GM10266 (cell line): ENCODE measurements at regions not wholly inside any gene's neighbourhood (a gene's known extent, or its start where the extent isn't known, plus 50 kb on each side); places are given as distances from the start of the nearest gene placed in this dataset.

Experiments
- DNase-seq: peaks from one replicate; pipeline ENCODE4 v3.0.0; 2012; ENCODE audit errors: extremely low spot score
- TF ChIP-seq, protein P1 (sequence below): IDR thresholded peaks from 2 replicates; pipeline ENCODE4 v1.5.1; 2012; ENCODE audit warnings: mild to moderate bottlenecking, low read depth; ENCODE audit not compliant: control insufficient read depth, insufficient read depth; ENCODE audit errors: missing control alignments

DNA sequence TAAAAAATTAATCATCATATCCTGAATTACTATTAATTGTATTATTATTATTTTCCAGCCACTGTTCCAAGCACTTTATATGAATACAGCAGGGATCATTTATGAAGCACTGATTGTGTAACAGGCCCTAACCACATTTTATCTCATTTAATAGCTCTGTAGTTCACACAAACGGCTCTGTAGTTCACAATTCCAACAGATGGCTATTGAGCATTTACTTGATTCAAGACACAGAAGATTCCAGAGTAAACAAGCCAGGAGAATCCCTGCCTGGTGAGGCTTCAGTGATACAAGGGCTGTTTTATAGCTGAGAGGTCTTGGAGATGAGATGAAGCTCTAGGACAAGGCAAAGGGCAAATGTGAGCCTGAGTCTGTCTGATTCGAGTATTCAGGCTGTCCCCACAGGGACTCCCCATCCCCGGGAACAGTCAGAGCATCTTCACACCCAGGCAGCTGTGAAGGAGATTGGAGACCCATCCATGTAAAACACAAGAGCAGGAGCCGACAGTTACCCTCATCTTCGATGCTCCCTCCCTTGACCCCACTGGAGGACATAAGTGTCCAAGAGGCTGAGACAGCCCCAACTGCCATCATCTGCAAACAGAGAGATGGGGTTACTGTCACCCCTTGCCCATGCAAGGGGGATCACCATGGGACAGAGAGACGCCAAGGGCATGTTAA is 222.5 kb downstream of the MN1 start:
- no peak for DNase-seq
- TF ChIP-seq, protein P1, sequence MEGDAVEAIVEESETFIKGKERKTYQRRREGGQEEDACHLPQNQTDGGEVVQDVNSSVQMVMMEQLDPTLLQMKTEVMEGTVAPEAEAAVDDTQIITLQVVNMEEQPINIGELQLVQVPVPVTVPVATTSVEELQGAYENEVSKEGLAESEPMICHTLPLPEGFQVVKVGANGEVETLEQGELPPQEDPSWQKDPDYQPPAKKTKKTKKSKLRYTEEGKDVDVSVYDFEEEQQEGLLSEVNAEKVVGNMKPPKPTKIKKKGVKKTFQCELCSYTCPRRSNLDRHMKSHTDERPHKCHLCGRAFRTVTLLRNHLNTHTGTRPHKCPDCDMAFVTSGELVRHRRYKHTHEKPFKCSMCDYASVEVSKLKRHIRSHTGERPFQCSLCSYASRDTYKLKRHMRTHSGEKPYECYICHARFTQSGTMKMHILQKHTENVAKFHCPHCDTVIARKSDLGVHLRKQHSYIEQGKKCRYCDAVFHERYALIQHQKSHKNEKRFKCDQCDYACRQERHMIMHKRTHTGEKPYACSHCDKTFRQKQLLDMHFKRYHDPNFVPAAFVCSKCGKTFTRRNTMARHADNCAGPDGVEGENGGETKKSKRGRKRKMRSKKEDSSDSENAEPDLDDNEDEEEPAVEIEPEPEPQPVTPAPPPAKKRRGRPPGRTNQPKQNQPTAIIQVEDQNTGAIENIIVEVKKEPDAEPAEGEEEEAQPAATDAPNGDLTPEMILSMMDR: no peak

DNA sequence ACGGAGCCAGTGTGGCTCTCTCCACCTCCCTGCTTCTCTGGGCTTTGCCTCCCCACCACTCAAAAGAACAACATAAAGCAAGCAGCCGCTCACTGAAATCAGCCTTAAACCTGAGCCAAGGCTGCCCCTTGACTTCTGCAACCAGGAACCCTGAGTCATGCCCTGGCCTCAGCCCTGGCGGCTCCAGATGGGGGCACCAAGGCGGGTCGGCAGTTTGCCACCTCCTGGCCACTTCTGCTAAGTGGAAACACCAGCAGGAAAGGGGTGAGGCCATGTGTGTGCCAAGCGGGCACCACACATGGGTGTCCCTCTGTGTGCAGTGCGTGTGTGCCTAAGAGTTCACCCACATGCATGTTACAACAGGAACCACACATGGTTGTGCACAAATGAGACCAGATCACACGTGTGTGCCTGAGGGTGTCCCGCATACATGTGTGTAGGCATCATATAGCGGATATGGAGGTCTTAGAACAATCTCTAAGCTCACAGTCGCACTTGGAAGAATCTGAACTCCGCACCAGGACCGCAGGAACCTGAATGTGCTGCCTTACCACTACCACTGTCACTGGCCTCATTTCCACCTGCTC is 221.2 kb downstream of the MN1 start:
- no peak for DNase-seq
- TF ChIP-seq, protein P1: no peak

DNA sequence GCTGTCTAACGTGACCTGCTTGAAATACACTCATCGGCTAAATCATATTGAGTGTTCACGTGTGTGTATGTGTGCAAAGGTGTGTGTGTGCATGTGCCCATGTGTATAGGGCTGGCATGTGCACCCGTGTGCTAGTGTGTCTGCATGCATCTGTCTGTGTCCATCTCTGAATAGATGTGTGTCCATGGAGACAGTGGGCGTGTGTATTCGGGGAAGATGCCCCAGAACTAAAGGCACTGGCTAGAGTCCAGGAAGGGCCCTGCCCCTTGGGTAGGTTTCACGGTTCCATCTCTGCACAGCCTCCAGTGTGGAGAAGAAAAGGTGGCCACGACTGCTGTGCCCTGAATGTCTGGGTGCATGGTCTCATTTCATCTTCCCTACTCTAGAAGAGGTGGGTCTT is 220.3 kb downstream of the MN1 start:
- TF ChIP-seq, protein P1: no peak
- DNase-seq: no peak

DNA sequence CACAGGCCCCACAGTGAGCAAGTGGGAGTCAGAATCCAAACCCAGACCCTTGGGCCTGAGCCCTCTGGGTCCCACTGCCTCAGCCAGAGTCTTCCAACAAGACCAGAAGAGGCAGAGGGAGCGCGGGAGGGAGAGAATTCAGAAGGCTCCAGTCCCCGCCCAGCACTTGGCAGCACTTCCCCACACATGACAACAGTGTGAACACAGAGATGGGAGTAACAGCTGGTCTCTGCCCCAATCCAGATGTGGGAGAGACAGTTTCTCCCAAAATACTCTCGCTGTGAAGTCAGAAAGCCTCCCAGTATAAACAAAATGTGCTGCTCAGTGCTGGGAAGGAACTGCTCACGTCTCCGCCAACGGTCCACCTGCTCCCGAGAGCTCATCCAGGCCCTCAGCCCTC is 219.9 kb downstream of the MN1 start:
- TF ChIP-seq, protein P1: no peak
- no peak for DNase-seq

DNA sequence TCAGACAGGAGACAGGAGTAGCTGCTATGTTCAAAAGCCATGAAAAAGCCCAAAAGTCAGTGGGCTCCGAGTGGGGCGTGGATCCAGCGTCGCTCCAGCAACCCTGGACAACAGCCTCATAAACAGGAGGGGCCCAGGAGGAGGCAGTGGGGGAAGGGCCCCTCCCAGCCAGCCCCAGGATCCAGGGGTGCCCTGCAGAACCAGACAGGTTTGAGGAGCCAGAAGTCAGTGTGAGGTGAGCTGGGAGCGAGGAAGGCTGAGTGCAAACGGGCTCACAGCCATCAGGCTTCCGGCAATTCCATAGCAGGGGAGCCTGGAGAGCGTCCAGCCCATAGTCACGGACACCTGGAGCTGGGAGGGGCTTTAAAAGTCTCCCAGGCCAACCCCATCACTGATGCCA is 217.7 kb downstream of the MN1 start:
- TF ChIP-seq, protein P1: no peak
- DNase-seq: no peak

DNA sequence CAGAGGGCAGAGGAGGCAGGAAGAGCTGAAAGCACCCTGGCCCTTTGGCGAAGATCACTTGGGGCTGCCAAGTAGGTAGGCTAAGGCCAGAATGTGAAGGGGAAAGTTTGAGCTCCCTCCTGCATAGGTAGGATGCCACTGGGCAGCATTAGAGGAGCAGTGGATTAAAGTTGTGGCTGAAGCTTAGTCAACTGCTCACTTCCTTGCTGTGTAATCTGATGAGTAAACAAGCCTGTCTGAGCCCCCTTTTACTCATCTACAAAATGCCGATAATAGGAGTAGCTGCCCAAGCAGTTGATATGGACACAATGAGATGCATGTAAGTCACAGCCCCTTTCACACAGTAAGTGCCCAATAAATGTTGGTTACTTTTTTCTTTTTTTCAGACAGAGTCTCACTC is 216.4 kb downstream of the MN1 start:
- TF ChIP-seq, protein P1: no peak
- DNase-seq: no peak

DNA sequence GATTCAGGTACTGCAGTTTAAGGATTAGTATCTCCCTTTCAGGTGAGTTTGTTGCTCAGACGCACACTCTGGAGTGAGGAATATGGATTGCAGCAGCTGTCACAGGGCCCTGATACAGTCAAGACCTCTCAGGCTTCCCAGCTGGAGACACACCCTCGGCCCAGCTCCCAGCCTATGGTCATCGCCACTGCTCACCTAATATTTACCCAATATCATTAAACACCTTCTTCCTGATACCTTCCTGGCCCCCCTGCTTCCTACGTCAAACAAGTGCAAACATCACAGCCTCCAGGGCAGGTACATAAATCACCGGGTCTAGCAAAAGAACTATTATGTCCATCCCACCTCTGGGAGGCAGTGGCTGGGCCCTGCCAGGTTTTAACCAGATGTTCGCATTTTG is 213.3 kb downstream of the MN1 start:
- no peak for DNase-seq
- TF ChIP-seq, protein P1: no peak
